Glutamatergic neuron (in vitro differentiated cells): ENCODE measurements at regions not wholly inside any gene's neighbourhood (a gene's known extent, or its start where the extent isn't known, plus 50 kb on each side); places are given as distances from the start of the nearest gene placed in this dataset.
"Not testable (repeated sequence)": the region's sequence is repeated elsewhere in the genome, so short reads cannot be mapped to it uniquely, and the experiment has no call there.

ENCODE experiments used
- DNase-seq: peaks from one replicate; pipeline ENCODE4 v3.0.0; 2022
- H3K27ac Mint-ChIP-seq: one replicate; pipeline ENCODE4 v1.8.0; 2020; ENCODE audit warnings: mild to moderate bottlenecking, mixed read lengths, inconsistent platforms; ENCODE audit not compliant: unreplicated experiment
- H3K27me3 Mint-ChIP-seq: one replicate; pipeline ENCODE4 v1.8.0; 2020; ENCODE audit warnings: mild to moderate bottlenecking, moderate library complexity, mixed read lengths, inconsistent platforms; ENCODE audit not compliant: unreplicated experiment
- H3K36me3 Mint-ChIP-seq: one replicate; pipeline ENCODE4 v1.8.0; 2020; ENCODE audit warnings: mild to moderate bottlenecking, mixed read lengths, inconsistent platforms; ENCODE audit not compliant: unreplicated experiment
- H3K4me1 Mint-ChIP-seq: one replicate; pipeline ENCODE4 v1.8.0; 2020; ENCODE audit warnings: mild to moderate bottlenecking, low read depth, mixed read lengths, inconsistent platforms; ENCODE audit not compliant: unreplicated experiment
- H3K4me3 Mint-ChIP-seq: one replicate; pipeline ENCODE4 v1.8.0; 2020; ENCODE audit warnings: mild to moderate bottlenecking, mixed read lengths, inconsistent platforms; ENCODE audit not compliant: unreplicated experiment
- H3K9me3 Mint-ChIP-seq: one replicate; pipeline ENCODE4 v1.8.0; 2020; ENCODE audit warnings: mild to moderate bottlenecking, moderate library complexity, mixed read lengths, inconsistent platforms; ENCODE audit not compliant: unreplicated experiment
- CTCF ChIP-seq: fragments of 200-600 bp; sonication (generic); IDR thresholded peaks from one replicate; pipeline ENCODE4 v1.5.0; 2021; ENCODE audit not compliant: partially characterized antibody, unreplicated experiment

GRCh38 chr4:116126794-116127193 is 958.6 kb downstream of the TRAM1L1 start:
- H3K9me3 Mint-ChIP-seq: no peaks in the 10 kb centered on the region
- no peak overlapping the region for H3K27ac Mint-ChIP-seq
- no peak for TF ChIP-seq CTCF
- H3K36me3 Mint-ChIP-seq: no peaks in the 10 kb centered on the region
- no peaks in the 10 kb centered on the region for H3K27me3 Mint-ChIP-seq
- H3K4me1 Mint-ChIP-seq: no peaks in the 10 kb centered on the region
- no peak overlapping the region for H3K4me3 Mint-ChIP-seq
- DNase-seq: no peak

- TF ChIP-seq CTCF: no peak
- H3K36me3 Mint-ChIP-seq: no peaks in the 10 kb centered on the region
- no peaks in the 10 kb centered on the region for H3K4me1 Mint-ChIP-seq
- H3K27ac Mint-ChIP-seq: no peak overlapping the region
- DNase-seq: no peak
- no peaks in the 10 kb centered on the region for H3K9me3 Mint-ChIP-seq
- H3K27me3 Mint-ChIP-seq: no peaks in the 10 kb centered on the region
- H3K4me3 Mint-ChIP-seq: no peak overlapping the region
Observed at GRCh38 chr4:116122124-116122523, 963.3 kb downstream of the TRAM1L1 start.

DNA sequence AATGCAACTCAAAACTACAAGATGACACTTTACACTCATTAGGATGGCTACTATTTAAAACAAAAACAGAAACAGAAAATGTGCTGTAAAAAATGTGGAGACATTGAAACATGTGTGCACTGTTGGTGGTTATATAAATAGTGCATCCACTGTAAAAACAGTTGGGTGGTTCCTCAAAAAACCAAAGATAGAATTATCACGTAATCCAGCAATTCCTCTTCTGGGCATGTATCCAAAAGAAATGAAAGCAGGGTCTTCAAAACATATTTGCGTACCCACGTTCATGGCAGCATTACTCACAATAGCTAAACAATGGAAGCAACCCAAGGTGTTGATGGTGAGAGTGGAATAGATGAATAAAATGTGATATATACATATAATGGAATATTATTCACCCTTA is 967.2 kb downstream of the TRAM1L1 start:
- H3K27me3 Mint-ChIP-seq: no peaks in the 10 kb centered on the region
- no peak for DNase-seq
- no peak for TF ChIP-seq CTCF
- no peak overlapping the region for H3K27ac Mint-ChIP-seq
- H3K4me1 Mint-ChIP-seq: no peaks in the 10 kb centered on the region
- H3K4me3 Mint-ChIP-seq: no peak overlapping the region
- H3K36me3 Mint-ChIP-seq: no peaks in the 10 kb centered on the region
- H3K9me3 Mint-ChIP-seq: no peaks in the 10 kb centered on the region

GRCh38 chr4:116112861-116113260 is 972.5 kb downstream of the TRAM1L1 start:
- H3K27ac Mint-ChIP-seq, H3K4me1 Mint-ChIP-seq, H3K4me3 Mint-ChIP-seq, H3K9me3 Mint-ChIP-seq, DNase-seq, H3K36me3 Mint-ChIP-seq, H3K27me3 Mint-ChIP-seq: not testable (repeated sequence)

DNA sequence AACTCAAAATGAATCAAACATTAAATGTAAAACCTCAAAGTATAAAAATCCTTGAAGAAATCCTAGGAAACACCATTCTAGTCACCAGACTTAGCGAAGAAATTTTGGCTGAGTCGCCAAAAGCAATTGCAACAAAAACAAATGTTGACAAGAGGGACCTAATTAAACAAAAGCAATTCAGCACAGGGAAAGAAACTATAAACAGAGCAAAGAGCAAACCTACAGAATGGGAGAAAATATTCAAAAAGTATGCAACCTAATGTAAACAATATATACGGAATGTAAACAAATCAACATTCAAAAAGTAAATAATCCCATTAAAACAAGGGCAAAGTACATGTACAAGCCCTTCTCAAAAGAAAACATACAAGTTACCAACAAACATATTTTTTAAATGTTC is 974.7 kb downstream of the TRAM1L1 start:
- DNase-seq: no peak
- H3K9me3 Mint-ChIP-seq: no peaks in the 10 kb centered on the region
- H3K36me3 Mint-ChIP-seq: no peaks in the 10 kb centered on the region
- no peak overlapping the region for H3K27ac Mint-ChIP-seq
- no peaks in the 10 kb centered on the region for H3K27me3 Mint-ChIP-seq
- H3K4me1 Mint-ChIP-seq: no peaks in the 10 kb centered on the region
- no peak for TF ChIP-seq CTCF
- no peak overlapping the region for H3K4me3 Mint-ChIP-seq

DNA sequence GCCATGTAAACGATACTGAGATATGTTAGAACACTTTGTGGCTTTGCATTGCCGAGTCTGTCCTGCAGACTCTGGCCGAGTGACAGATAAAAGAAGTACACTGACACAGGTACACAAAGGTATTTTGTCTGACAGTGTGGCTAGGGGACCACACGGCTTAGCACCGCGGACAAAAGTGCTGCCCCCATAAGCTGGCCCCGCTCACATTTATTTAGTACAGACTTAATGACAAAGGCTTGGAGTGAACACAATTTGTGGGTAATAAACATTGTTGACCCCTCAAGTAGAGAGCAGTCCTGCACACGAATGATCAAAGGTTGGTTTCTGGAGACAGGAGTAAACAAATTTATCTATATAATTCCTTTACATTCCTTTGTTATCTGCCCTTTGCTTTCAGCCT is 976.8 kb downstream of the TRAM1L1 start:
- TF ChIP-seq CTCF: no peak
- no peak for DNase-seq
- no peak overlapping the region for H3K4me3 Mint-ChIP-seq
- H3K9me3 Mint-ChIP-seq: no peaks in the 10 kb centered on the region
- H3K27me3 Mint-ChIP-seq: no peaks in the 10 kb centered on the region
- no peaks in the 10 kb centered on the region for H3K36me3 Mint-ChIP-seq
- H3K4me1 Mint-ChIP-seq: no peaks in the 10 kb centered on the region
- H3K27ac Mint-ChIP-seq: no peak overlapping the region
